Astrocyte (in vitro differentiated cells and primary cell): ENCODE measurements at regions not wholly inside any gene's neighbourhood (a gene's known extent, or its start where the extent isn't known, plus 50 kb on each side); places are given as distances from the start of the nearest gene placed in this dataset.

Experiments
- DNase-seq: peaks from one replicate; pipeline ENCODE4 v3.0.0-alpha.2; 2010; ENCODE audit warnings: low read depth
- FAIRE-seq: peaks from 2 replicates; lab custom pipeline; 2011; peaks lifted over from hg19 to GRCh38; lab: Jason Lieb, UNC
- H2AFZ ChIP-seq: 2 replicates; pipeline ENCODE4 v1.6.0; 2012; ENCODE audit warnings: low read depth, low read length, inconsistent platforms
- H3K27ac ChIP-seq: 2 replicates; pipeline ENCODE4 v1.5.1; 2011; ENCODE audit warnings: low read depth, low read length, inconsistent platforms
- H3K27me3 ChIP-seq: 2 replicates; pipeline ENCODE4 v1.6.0; 2011; ENCODE audit warnings: low read length, inconsistent platforms; ENCODE audit not compliant: insufficient read depth
- H3K36me3 ChIP-seq: 2 replicates; pipeline ENCODE4 v1.5.1; 2011; ENCODE audit warnings: low read length, inconsistent platforms; ENCODE audit not compliant: insufficient read depth
- H3K4me1 ChIP-seq: 2 replicates; pipeline ENCODE4 v1.5.1; 2011; ENCODE audit warnings: low read length, inconsistent platforms; ENCODE audit not compliant: insufficient read depth
- H3K4me2 ChIP-seq: 2 replicates; pipeline ENCODE4 v1.6.0; 2012; ENCODE audit warnings: low read length, inconsistent platforms
- H3K4me3 ChIP-seq: 2 replicates; pipeline ENCODE4 v1.5.1; 2011; ENCODE audit warnings: low read depth, mild to moderate bottlenecking, low read length, inconsistent platforms; ENCODE audit not compliant: insufficient read depth
- H3K79me2 ChIP-seq: 2 replicates; pipeline ENCODE4 v1.6.0; 2012; ENCODE audit warnings: mild to moderate bottlenecking, low read length, inconsistent platforms; ENCODE audit not compliant: insufficient read depth
- H3K9ac ChIP-seq: 2 replicates; pipeline ENCODE4 v1.6.0; 2012; ENCODE audit warnings: mild to moderate bottlenecking, low read length, inconsistent platforms
- H3K9me3 ChIP-seq: 2 replicates; pipeline ENCODE4 v1.5.1; 2012; ENCODE audit warnings: low read depth, mild to moderate bottlenecking, low read length, inconsistent platforms; ENCODE audit not compliant: insufficient read depth
- H4K20me1 ChIP-seq: 2 replicates; pipeline ENCODE4 v1.6.0; 2012; ENCODE audit warnings: low read length, inconsistent platforms; ENCODE audit not compliant: insufficient read depth
- H3K27ac Mint-ChIP-seq: one replicate; pipeline ENCODE4 v1.8.0; 2021; ENCODE audit warnings: mild to moderate bottlenecking, mixed read lengths; ENCODE audit not compliant: unreplicated experiment
- H3K27me3 Mint-ChIP-seq: one replicate; pipeline ENCODE4 v1.8.0; 2021; ENCODE audit warnings: low read depth, mixed read lengths; ENCODE audit not compliant: unreplicated experiment
- H3K36me3 Mint-ChIP-seq: one replicate; pipeline ENCODE4 v1.8.0; 2021; ENCODE audit warnings: low read depth, mixed read lengths; ENCODE audit not compliant: unreplicated experiment
- H3K4me1 Mint-ChIP-seq: one replicate; pipeline ENCODE4 v1.8.0; 2021; ENCODE audit warnings: low read depth, mixed read lengths; ENCODE audit not compliant: unreplicated experiment
- H3K4me3 Mint-ChIP-seq: one replicate; pipeline ENCODE4 v1.8.0; 2021; ENCODE audit warnings: mild to moderate bottlenecking, moderate library complexity, mixed read lengths; ENCODE audit not compliant: unreplicated experiment
- H3K9me3 Mint-ChIP-seq: one replicate; pipeline ENCODE4 v1.8.0; 2021; ENCODE audit warnings: mild to moderate bottlenecking, mixed read lengths; ENCODE audit not compliant: unreplicated experiment
- EZH2 ChIP-seq: IDR thresholded peaks from 2 replicates; pipeline ENCODE4 v1.6.1; 2012; ENCODE audit warnings: mild to moderate bottlenecking, low read length, inconsistent platforms; ENCODE audit not compliant: insufficient read depth
- TF ChIP-seq, protein P1 (sequence below): IDR thresholded peaks from 2 replicates; pipeline ENCODE4 v1.5.1; 2011; ENCODE audit warnings: low read depth, mild to moderate bottlenecking, inconsistent platforms, low read length, moderate library complexity; ENCODE audit not compliant: insufficient read depth

DNA sequence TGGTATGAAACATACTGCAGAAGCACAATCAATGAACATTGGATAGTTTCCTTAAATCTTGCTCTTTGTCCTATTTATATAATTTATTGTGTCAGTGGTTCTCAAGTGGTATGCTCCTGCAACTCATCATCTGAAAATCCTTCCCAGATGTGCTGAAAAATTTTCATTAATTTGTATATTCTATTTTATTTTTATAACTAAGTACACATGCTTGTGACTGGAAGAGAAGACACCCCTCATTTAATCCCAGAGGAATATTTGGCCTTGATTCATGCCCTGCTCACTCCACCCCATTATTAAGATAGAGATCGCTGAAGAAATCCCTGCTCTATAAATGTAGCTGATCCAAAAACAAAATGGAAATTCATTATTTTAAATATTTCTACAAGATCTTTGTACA lies 870.5 kb upstream of the CXADR start:
- Histone ChIP-seq H3K9me3 (no peaks in the 10 kb centered on the region), H3K4me1 (no peaks in the 10 kb centered on the region), H3K79me2 (no peaks in the 10 kb centered on the region), H3K9ac (no peak overlapping the region), H3K36me3 (no peaks in the 10 kb centered on the region), H3K4me2 (no peak overlapping the region), H3K27ac (no peak overlapping the region), H2AFZ (no peak overlapping the region), H4K20me1 (no peaks in the 10 kb centered on the region), H3K27me3 (no peaks in the 10 kb centered on the region), H3K4me3 (no peak overlapping the region)
- Mint-ChIP-seq H3K27me3 (no peaks in the 10 kb centered on the region), H3K9me3 (no peaks in the 10 kb centered on the region), H3K4me1 (no peaks in the 10 kb centered on the region), H3K27ac (no peak overlapping the region), H3K36me3 (no peaks in the 10 kb centered on the region), H3K4me3 (no peak overlapping the region)
- DNase-seq (no peak), FAIRE-seq (no peak)
- TF ChIP-seq EZH2, result no peak
- TF ChIP-seq, protein P1, sequence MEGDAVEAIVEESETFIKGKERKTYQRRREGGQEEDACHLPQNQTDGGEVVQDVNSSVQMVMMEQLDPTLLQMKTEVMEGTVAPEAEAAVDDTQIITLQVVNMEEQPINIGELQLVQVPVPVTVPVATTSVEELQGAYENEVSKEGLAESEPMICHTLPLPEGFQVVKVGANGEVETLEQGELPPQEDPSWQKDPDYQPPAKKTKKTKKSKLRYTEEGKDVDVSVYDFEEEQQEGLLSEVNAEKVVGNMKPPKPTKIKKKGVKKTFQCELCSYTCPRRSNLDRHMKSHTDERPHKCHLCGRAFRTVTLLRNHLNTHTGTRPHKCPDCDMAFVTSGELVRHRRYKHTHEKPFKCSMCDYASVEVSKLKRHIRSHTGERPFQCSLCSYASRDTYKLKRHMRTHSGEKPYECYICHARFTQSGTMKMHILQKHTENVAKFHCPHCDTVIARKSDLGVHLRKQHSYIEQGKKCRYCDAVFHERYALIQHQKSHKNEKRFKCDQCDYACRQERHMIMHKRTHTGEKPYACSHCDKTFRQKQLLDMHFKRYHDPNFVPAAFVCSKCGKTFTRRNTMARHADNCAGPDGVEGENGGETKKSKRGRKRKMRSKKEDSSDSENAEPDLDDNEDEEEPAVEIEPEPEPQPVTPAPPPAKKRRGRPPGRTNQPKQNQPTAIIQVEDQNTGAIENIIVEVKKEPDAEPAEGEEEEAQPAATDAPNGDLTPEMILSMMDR, result no peak

DNA sequence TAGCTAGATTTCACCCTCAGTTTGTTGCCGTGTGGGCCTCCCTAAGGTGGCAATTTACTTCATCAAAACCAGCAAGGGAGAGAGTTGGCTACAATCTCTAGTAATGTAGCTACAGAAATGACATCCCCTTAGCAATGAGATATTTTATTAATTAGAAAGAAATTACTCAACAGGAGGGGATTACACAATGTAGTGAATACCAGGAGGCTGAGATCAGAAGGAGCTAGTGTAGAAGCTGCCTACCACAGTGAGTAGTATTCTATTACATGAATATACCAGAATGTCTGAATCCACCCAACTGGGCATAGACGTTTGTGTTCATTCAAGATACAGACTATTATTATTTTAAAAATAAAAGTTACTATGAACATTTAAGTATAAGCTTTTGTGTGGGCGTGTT lies 868.2 kb upstream of the CXADR start:
- FAIRE-seq, result no peak
- H4K20me1 ChIP-seq, result no peaks in the 10 kb centered on the region
- DNase-seq, result peak; percentile 37
- H3K27ac Mint-ChIP-seq, result no peak overlapping the region
- no peaks in the 10 kb centered on the region for H3K27me3 Mint-ChIP-seq
- no peaks in the 10 kb centered on the region for H3K27me3 ChIP-seq
- no peaks in the 10 kb centered on the region for H3K36me3 Mint-ChIP-seq
- TF ChIP-seq EZH2, result no peak
- TF ChIP-seq, protein P1, result no peak
- no peaks in the 10 kb centered on the region for H3K79me2 ChIP-seq
- H3K4me1 Mint-ChIP-seq, result peaks cover 7% of the 10 kb centered on the region
- H3K4me3 ChIP-seq, result no peak overlapping the region
- no peak overlapping the region for H3K4me3 Mint-ChIP-seq
- H3K4me1 ChIP-seq, result no peaks in the 10 kb centered on the region
- no peak overlapping the region for H3K27ac ChIP-seq
- H3K36me3 ChIP-seq, result no peaks in the 10 kb centered on the region
- H3K4me2 ChIP-seq, result no peak overlapping the region
- no peaks in the 10 kb centered on the region for H3K9me3 Mint-ChIP-seq
- H3K9me3 ChIP-seq, result no peaks in the 10 kb centered on the region
- H2AFZ ChIP-seq, result no peak overlapping the region
- no peak overlapping the region for H3K9ac ChIP-seq

DNA sequence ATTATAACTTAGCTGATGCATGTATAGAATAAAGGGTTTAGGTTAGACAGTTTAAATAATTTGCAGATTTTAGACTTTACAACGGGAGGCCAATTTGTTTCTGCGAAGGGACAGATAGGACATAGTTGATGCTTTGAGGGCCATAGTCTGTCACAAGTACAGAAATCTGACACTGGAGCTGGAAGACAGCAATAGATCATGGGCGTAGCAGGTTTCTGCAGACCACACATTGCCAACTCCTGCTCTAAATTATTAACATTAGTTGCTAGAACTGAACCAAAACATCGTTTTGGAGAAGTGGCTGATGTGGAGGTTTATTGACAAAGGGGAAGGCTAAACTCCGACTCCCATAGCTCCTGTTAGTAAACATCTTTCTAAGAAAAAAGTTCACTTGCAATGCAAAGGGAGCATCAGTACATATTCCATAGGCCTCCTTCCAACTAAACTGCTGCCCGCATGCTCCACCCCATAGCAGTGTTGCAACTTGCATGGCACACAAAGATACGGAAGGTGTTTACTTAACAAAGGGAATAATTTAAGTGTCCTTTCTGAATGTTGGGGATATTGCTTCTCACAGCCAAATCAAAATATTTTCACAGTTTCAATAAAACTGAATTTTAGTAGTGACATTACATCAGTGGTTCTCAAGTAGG lies 862.0 kb upstream of the CXADR start:
- no peak overlapping the region for H2AFZ ChIP-seq
- Mint-ChIP-seq H3K27ac (no peak overlapping the region), H3K9me3 (no peaks in the 10 kb centered on the region), H3K4me1 (peaks cover 7% of the 10 kb centered on the region), H3K27me3 (no peaks in the 10 kb centered on the region), H3K36me3 (no peaks in the 10 kb centered on the region), H3K4me3 (no peak overlapping the region)
- no peak overlapping the region for H3K4me3 ChIP-seq
- no peak overlapping the region for H3K4me2 ChIP-seq
- H3K9me3 ChIP-seq, result no peaks in the 10 kb centered on the region
- no peak overlapping the region for H3K9ac ChIP-seq
- no peaks in the 10 kb centered on the region for H3K4me1 ChIP-seq
- no peaks in the 10 kb centered on the region for H3K36me3 ChIP-seq
- no peak overlapping the region for H3K27ac ChIP-seq
- H3K79me2 ChIP-seq, result no peaks in the 10 kb centered on the region
- no peak for FAIRE-seq
- no peaks in the 10 kb centered on the region for H4K20me1 ChIP-seq
- no peak for TF ChIP-seq EZH2
- TF ChIP-seq, protein P1, result no peak
- DNase-seq, result no peak
- H3K27me3 ChIP-seq, result no peaks in the 10 kb centered on the region
